ENCODE measurements at regions not wholly inside any gene's neighbourhood (a gene's known extent, or its start where the extent isn't known, plus 50 kb on each side); places are given as distances from the start of the nearest gene placed in this dataset.

DNA sequence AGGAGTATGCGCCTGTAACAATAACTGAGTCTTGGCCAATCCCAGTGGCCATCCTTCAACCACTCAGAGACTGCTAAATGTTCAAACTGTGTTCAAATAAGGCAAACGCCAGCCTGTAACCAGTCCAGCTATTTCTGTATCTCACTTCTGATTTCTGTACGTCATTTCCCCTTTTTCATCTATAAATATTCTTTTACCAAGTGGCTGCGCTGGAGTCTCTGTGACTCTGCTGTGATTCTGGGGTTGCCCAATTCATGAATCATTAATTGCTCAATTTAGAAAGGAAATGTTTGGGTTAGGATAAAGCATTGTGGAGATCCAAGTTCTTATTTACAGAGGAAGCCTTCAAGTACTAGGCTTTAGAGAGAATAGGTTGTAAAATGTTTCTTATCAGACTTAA lies 89.8 kb upstream of the UST start:
- ChIA-PET POLR2A (no interaction called here), CTCF (interaction anchor here (1.4 kb wide), 1 partner anchor 372 kb away, joined by 3 read pairs; no protein-coding TSS in a partner anchor)
- Histone ChIP-seq H3K4me3 (ENCODE audit: low read depth, low read length) (no peak overlapping the region), H3K9me3 (ENCODE audit: control insufficient read depth, insufficient read depth, low read length) (no peaks in the 10 kb centered on the region; the same call in 1 of the 2 replicates), H3K27ac (ENCODE audit: low read depth, low read length) (peak overlapping the region; percentile 65), H3K27me3 (ENCODE audit: control insufficient read depth, insufficient read depth, low read length) (no peaks in the 10 kb centered on the region)
- DNase-seq (ENCODE audit: low read depth, low spot score): peak; percentile 41
- TF ChIP-seq CTCF (IDR thresholded peaks at IDR 0.05; ENCODE audit: low read depth, low read length): no peak

- POLR2A ChIA-PET: no interaction called here
- H3K27ac ChIP-seq (ENCODE audit: low read depth, low read length): no peak overlapping the region
- TF ChIP-seq CTCF (IDR thresholded peaks at IDR 0.05; ENCODE audit: low read depth, low read length): no peak
- DNase-seq (ENCODE audit: low read depth, low spot score): no peak
- no peaks in the 10 kb centered on the region for H3K27me3 ChIP-seq (ENCODE audit: control insufficient read depth, insufficient read depth, low read length)
- no peak overlapping the region for H3K4me3 ChIP-seq (ENCODE audit: low read depth, low read length)
- CTCF ChIA-PET: no interaction called here
- H3K9me3 ChIP-seq (ENCODE audit: control insufficient read depth, insufficient read depth, low read length): no peaks in the 10 kb centered on the region
These were observed 88.0 kb upstream of the UST start for GRCh38 chr6:148658681-148659430.

DNA sequence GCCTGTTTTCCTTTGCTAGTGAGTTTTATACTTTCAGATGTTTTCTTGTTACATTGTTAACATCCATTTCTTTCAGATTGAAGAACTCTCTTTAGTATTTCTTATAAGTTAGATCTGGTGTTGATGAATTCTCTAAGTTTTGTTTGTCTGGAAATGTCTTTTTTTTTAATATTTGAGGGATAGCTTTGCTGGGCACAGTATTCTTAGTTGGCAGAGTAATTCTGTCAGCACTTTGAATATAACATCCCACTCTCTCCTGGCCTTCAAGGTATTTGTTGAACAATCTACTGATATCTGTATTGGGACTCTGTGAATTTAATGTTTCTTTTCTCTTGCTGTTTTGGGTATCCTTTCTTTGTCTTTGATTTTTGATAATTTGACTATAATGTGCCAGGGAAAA lies 79.4 kb upstream of the UST start:
- ChIA-PET CTCF (no interaction called here), POLR2A (no interaction called here)
- TF ChIP-seq CTCF (IDR thresholded peaks at IDR 0.05; ENCODE audit: low read depth, low read length): no peak
- no peak overlapping the region for H3K4me3 ChIP-seq (ENCODE audit: low read depth, low read length)
- no peaks in the 10 kb centered on the region for H3K27me3 ChIP-seq (ENCODE audit: control insufficient read depth, insufficient read depth, low read length)
- DNase-seq (ENCODE audit: low read depth, low spot score): no peak
- H3K27ac ChIP-seq (ENCODE audit: low read depth, low read length): no peak overlapping the region
- H3K9me3 ChIP-seq (ENCODE audit: control insufficient read depth, insufficient read depth, low read length): peaks cover 15% of the 10 kb centered on the region

DNA sequence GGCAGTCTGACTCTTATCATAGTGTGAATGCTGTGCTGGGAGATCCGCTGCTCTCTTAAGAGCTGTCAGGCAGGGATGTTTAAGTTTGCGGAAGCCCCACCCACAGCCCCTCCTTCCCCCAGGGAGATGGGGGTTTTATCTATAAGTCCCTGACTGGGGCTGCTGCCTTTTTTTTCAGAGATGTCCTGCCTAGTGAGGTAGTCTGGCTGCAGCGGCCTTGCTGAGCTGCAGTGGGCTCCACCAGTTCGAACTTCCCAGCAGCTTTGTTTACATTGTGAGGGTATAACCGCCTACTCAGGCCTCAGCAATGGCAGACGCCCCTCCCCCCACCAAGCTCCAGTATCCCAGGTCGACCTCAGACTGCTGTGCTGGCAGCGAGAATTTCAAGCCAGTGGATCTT lies 75.7 kb upstream of the UST start:
- DNase-seq (ENCODE audit: low read depth, low spot score): no peak
- POLR2A ChIA-PET: no interaction called here
- no peak for TF ChIP-seq CTCF (IDR thresholded peaks at IDR 0.05; ENCODE audit: low read depth, low read length)
- peaks cover 15% of the 10 kb centered on the region for H3K9me3 ChIP-seq (ENCODE audit: control insufficient read depth, insufficient read depth, low read length)
- H3K27me3 ChIP-seq (ENCODE audit: control insufficient read depth, insufficient read depth, low read length): peaks cover 3% of the 10 kb centered on the region
- CTCF ChIA-PET: no interaction called here
- no peak overlapping the region for H3K4me3 ChIP-seq (ENCODE audit: low read depth, low read length)
- H3K27ac ChIP-seq (ENCODE audit: low read depth, low read length): no peak overlapping the region

DNA sequence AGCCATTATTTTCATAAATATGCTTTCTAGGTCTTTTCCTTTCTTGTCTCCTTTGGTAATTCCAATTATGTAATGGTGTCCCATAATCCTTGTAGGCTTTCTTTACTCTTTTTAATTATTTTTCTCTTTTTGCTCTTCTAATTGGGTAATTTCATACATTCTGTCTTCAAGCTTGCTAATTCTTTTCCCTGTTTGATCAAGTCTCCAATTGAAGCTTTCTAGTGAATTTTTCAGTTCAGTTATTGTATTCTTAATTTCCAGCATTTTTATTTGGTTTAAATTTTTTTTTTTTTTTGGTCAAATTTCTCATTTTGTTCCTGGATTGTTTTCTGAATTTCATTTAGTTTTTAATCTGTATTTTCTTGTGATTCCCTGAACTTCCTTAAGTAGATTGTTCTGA lies 74.9 kb upstream of the UST start:
- H3K9me3 ChIP-seq (ENCODE audit: control insufficient read depth, insufficient read depth, low read length): peaks cover 11% of the 10 kb centered on the region
- no peak overlapping the region for H3K4me3 ChIP-seq (ENCODE audit: low read depth, low read length)
- DNase-seq (ENCODE audit: low read depth, low spot score): no peak
- ChIA-PET CTCF (no interaction called here), POLR2A (interaction anchor here (0.6 kb wide), 1 partner anchor 185 kb away, joined by 5 read pairs; no protein-coding TSS in a partner anchor)
- peaks cover 3% of the 10 kb centered on the region for H3K27me3 ChIP-seq (ENCODE audit: control insufficient read depth, insufficient read depth, low read length)
- no peak overlapping the region for H3K27ac ChIP-seq (ENCODE audit: low read depth, low read length)
- TF ChIP-seq CTCF (IDR thresholded peaks at IDR 0.05; ENCODE audit: low read depth, low read length): no peak
